ENCODE measurements at regions not wholly inside any gene's neighbourhood (a gene's known extent, or its start where the extent isn't known, plus 50 kb on each side); places are given as distances from the start of the nearest gene placed in this dataset.
A peak's percentile ranks its signal among the peaks of the same experiment; 100 is the strongest.

- DNase-seq (ENCODE audit: low read depth, low spot score) (no peak), FAIRE-seq (no peak)
- H2AFZ ChIP-seq (ENCODE audit: control insufficient read depth, low read length), result no peak overlapping the region
- no peaks in the 10 kb centered on the region for H3K9me1 ChIP-seq (ENCODE audit: control insufficient read depth, extremely low read depth, insufficient read depth, low read length)
- no peaks in the 10 kb centered on the region for H3K36me3 ChIP-seq (ENCODE audit: control insufficient read depth in 2 of 2, extremely low read depth in 1 of 2, insufficient read depth in 2 of 2, low read length in 2 of 2)
- H3K9me3 ChIP-seq (ENCODE audit: control insufficient read depth, low read depth, low read length), result no peaks in the 10 kb centered on the region
- no peaks in the 10 kb centered on the region for H3K4me1 ChIP-seq (ENCODE audit: control insufficient read depth, extremely low read depth, insufficient read depth, low read length)
- no peak overlapping the region for H3K4me3 ChIP-seq (ENCODE audit: control insufficient read depth in 2 of 3, extremely low read depth in 1 of 3, insufficient read depth in 2 of 3, low read depth in 1 of 3, low read length in 3 of 3)
- no peaks in the 10 kb centered on the region for H3K27me3 ChIP-seq (ENCODE audit: control insufficient read depth, extremely low read depth, insufficient read depth, low read length)
- dilution Hi-C loops (cut with MboI; ENCODE audit: extremely low pct_ligation_motif_present, low sequenced_read_pairs), result no loop called here
- no peak overlapping the region for H3K4me2 ChIP-seq (ENCODE audit: control insufficient read depth, extremely low read depth, insufficient read depth, low read depth, low read length)
- H4K20me1 ChIP-seq (ENCODE audit: control insufficient read depth, extremely low read depth, insufficient read depth, low read length), result no peaks in the 10 kb centered on the region
- no peak overlapping the region for H3K27ac ChIP-seq (ENCODE audit: control insufficient read depth, insufficient read depth, low read length)
- peak; percentile 30 to 33 (median 30) for TF ChIP-seq CTCF (optimal IDR thresholded peaks at IDR 0.05 in 1 of 3, IDR thresholded peaks at IDR 0.05 in 1 of 3, conservative IDR thresholded peaks at IDR 0.05 in 1 of 3; ENCODE audit: extremely low read depth in 1 of 3, insufficient read depth in 2 of 3, low read length in 3 of 3)
- no peak for TF ChIP-seq EZH2 (IDR thresholded peaks at IDR 0.05; ENCODE audit: low read length)
- H3K79me2 ChIP-seq (ENCODE audit: control insufficient read depth, insufficient read depth, low read length), result no peaks in the 10 kb centered on the region
- no peak overlapping the region for H3K9ac ChIP-seq (ENCODE audit: control insufficient read depth, extremely low read depth, insufficient read depth, low read length)
Measured at GRCh38 chr11:114892381-114893197, 214.3 kb downstream of the NXPE2 start.

DNA sequence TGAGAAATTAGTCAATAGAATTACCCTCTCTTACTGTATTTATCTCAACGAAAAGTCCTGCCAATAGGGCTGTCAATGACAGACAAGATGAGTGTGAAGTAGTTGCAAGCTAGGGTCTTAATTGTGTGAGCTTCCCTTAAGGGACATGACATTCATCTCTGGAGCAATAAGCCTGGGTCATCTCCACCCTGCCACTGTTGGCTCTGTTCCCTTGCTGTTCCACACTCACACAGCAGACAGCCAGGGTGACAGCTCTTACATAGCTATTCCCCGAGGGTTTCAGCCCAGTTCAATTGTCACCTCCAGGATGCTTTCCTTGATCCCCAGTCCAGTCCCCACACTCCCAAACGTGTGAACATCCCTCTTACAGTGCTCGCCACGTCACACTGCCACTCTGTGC is 215.0 kb downstream of the NXPE2 start:
- dilution Hi-C loops (cut with MboI; ENCODE audit: extremely low pct_ligation_motif_present, low sequenced_read_pairs), result no loop called here
- DNase-seq (ENCODE audit: low read depth, low spot score), result no peak
- Histone ChIP-seq H4K20me1 (ENCODE audit: control insufficient read depth, extremely low read depth, insufficient read depth, low read length) (no peaks in the 10 kb centered on the region), H3K9me1 (ENCODE audit: control insufficient read depth, extremely low read depth, insufficient read depth, low read length) (no peaks in the 10 kb centered on the region), H3K9ac (ENCODE audit: control insufficient read depth, extremely low read depth, insufficient read depth, low read length) (no peak overlapping the region), H3K27me3 (ENCODE audit: control insufficient read depth, extremely low read depth, insufficient read depth, low read length) (no peaks in the 10 kb centered on the region), H3K79me2 (ENCODE audit: control insufficient read depth, insufficient read depth, low read length) (no peaks in the 10 kb centered on the region), H3K9me3 (ENCODE audit: control insufficient read depth, low read depth, low read length) (no peaks in the 10 kb centered on the region), H3K4me3 (ENCODE audit: control insufficient read depth in 2 of 3, extremely low read depth in 1 of 3, insufficient read depth in 2 of 3, low read depth in 1 of 3, low read length in 3 of 3) (no peak overlapping the region), H3K36me3 (ENCODE audit: control insufficient read depth in 2 of 2, extremely low read depth in 1 of 2, insufficient read depth in 2 of 2, low read length in 2 of 2) (no peaks in the 10 kb centered on the region), H2AFZ (ENCODE audit: control insufficient read depth, low read length) (no peak overlapping the region), H3K4me1 (ENCODE audit: control insufficient read depth, extremely low read depth, insufficient read depth, low read length) (no peaks in the 10 kb centered on the region), H3K27ac (ENCODE audit: control insufficient read depth, insufficient read depth, low read length) (no peak overlapping the region), H3K4me2 (ENCODE audit: control insufficient read depth, extremely low read depth, insufficient read depth, low read depth, low read length) (no peak overlapping the region)
- TF ChIP-seq CTCF (optimal IDR thresholded peaks at IDR 0.05 in 1 of 3, IDR thresholded peaks at IDR 0.05 in 1 of 3, conservative IDR thresholded peaks at IDR 0.05 in 1 of 3; ENCODE audit: extremely low read depth in 1 of 3, insufficient read depth in 2 of 3, low read length in 3 of 3), result no peak
- TF ChIP-seq EZH2 (IDR thresholded peaks at IDR 0.05; ENCODE audit: low read length), result no peak
- FAIRE-seq, result no peak

Measured in keratinocyte (primary cell).